H1 (cell line): ENCODE measurements at regions not wholly inside any gene's neighbourhood (a gene's known extent, or its start where the extent isn't known, plus 50 kb on each side); places are given as distances from the start of the nearest gene placed in this dataset.

Experiments
- POU5F1 ChIP-seq: IDR thresholded peaks from 2 replicates; pipeline ENCODE4 v1.6.1; 2011; ENCODE audit warnings: low read depth, mild to moderate bottlenecking, low read length, moderate library complexity
- TF ChIP-seq, protein P1 (sequence below): IDR thresholded peaks from 2 replicates; pipeline ENCODE4 v1.6.1; 2011; ENCODE audit warnings: low read depth, mild to moderate bottlenecking, low read length; ENCODE audit not compliant: insufficient read depth

DNA sequence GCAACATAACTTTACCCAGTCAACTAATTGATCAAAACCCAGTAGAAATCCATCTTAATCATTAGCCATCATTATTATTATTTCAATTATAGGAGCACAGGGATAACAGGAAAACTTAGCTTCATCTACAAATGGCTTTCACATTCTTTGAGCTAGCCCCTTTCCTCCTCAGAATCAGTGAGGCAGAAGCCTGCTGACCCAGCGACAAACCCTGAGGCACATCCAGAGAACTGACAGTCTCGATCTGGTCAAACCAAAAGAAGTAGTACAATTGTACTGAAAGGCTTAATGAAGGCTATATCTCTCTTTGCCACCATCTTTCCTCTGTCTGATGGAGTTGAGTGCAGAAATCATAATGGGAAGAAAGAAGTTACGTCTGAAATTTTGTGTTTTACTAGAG is 109.8 kb upstream of the ARID2 start (continued):
- TF ChIP-seq, protein P1, sequence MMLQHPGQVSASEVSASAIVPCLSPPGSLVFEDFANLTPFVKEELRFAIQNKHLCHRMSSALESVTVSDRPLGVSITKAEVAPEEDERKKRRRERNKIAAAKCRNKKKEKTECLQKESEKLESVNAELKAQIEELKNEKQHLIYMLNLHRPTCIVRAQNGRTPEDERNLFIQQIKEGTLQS = no peak
- TF ChIP-seq POU5F1 = no peak
- TF ChIP-seq, all 59 proteins: peak for 0
